Amniotic stem cell (primary cell): ENCODE measurements at regions not wholly inside any gene's neighbourhood (a gene's known extent, or its start where the extent isn't known, plus 50 kb on each side); places are given as distances from the start of the nearest gene placed in this dataset.
"Not testable (repeated sequence)": the region's sequence is repeated elsewhere in the genome, so short reads cannot be mapped to it uniquely, and the experiment has no call there.

Experiments used
- DNase-seq: peaks from one replicate; lab custom pipeline; 2025; lab: John Stamatoyannopoulos, UW

DNA sequence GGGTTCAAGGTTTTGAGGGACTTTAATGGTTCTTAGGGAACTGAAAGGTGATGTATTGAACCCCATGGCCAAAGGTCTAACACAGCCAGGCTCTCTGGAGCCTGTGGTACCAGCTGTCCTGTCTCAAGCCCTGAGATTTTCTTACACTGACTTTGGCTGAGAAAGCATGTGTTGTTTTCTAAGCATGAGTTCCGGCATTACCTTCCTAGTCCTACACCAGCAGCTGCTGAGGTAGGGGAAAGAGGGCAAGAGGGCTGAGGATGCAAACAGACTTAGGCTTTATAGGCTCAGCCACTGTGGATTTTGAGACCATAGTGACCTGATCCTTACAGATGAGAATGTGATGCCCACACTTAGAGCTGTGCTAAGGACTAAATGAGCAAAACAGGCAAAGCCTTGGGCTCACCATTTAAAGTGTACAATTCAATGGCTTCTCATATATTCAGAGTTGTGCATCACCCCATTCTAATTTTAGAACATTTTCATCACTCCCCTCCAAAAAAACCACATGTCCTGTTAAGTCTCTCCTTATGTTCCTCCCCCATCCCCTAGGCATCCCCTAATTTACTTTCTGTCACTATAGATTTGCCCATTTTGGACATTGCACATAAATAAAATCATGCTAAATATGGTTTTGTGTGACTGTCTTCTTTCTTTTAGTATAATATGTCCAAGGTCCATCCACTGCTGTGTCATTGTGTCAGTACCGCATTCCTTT, 99.7 kb upstream of the OTOS start:
- no peak for DNase-seq

DNA sequence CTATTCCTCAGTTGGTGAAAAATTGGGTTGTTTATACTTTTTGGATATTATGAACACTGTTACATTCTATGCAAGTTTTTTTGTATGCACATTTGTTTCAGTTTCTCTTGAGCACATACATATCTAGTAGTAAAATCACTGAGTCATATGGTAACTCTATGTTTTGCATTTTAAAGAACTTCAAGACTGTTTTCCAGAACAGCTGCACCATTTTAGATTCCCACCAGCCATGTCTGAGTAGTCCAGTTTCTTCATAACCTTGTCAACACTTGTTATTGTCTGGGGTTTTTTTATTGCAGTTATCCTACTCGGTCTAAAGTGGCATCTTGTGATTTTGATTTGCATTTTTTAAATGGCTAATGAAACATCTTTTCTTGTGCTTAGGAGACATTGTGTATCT, 100.3 kb upstream of the OTOS start:
- DNase-seq, result no peak

DNA sequence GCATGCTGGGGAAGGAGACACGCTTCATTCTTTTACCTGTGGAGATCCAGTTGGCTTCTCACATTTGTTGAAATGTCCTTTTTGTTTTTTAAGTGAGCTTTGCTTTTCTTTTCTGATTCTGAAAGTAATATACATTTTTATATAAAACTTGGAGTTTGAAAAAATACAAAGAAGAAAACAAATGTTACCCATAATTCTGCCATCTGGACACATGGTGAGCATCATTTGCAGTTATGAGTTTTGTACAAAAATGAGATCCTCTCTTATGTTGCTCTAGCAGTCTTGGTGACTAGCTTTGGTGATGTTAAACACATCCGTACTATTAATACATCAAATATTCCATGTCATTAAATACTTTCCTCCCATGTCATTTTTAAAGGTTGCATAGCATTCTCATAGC, 101.1 kb upstream of the OTOS start:
- no peak for DNase-seq

DNA sequence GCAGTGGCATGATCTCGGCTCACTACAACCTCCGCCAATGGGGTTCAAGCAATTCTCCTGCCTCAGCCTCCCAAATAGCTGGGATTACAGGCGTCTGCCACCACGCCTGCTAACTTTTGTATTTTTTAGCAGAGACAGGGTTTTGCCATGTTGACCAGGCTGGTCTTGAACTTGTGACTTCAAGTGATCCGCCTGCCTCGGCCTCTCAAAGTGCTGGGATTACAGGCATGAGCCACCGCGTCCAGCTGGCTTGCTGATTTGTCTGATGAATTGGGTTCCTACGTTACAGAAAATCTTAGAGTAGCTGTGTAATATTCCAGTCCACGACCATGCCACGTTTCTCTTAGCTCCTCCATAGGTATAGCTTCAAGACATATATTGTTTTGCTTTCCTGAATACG, 102.6 kb upstream of the OTOS start:
- not testable (repeated sequence) for DNase-seq

DNA sequence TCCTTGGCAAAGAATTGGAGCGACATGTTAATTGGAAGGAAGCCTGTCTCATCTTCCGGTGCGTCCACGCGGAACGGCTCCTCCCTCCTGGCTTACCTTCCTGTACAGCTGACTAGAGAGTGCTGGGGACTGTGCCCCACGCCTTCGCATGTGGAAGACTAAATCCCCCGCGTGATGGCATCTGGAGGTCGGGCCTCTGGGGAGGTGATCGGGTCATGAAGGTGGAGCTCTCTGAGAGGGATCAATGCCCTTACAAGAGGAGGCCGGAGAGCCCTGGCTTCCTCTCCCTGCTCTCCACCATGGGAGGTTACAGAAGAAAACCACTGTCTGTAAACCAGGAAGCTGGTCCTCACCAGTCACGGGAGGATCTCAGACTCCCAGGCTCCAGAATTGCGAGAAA, 104.1 kb upstream of the OTOS start:
- no peak for DNase-seq

DNA sequence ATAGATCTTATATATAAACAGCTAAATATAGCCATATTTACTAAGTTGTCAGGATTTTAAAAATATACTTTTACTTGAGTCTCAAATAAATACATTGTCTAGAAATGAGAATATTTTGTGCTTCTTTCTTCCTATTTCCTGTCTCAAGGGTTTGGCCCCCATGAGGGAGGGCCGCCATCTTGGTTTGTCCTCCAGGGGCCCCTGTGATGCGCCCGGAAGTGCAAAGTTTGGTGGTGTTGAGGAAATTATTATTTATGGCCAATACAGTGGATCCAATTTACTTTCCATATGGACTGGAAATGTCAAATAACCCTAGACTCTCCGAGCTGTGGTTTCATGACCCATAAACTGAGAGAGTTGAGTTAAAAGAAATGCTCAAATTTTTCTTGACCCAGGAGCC, 104.7 kb upstream of the OTOS start:
- DNase-seq, result no peak

DNA sequence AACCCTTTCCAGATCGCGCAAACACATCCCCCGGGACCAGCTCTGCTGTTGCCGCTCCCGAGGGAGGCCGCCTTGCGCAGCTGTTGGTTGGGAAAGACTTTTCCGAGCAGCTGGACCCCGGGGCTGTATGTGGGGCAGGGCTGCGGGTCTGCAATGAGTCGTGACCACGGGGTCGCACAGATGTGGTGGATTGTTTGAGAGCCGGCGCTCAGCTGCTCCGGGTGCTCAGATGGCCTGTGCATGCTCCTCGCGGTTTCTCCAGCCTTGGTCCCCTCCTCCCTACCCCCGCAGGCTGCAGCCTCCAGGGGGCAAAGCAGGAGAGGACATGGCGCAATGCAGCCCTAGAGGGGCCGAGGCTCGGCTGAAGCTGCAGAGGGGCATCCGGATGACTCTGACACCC, 105.2 kb upstream of the OTOS start:
- no peak for DNase-seq

DNA sequence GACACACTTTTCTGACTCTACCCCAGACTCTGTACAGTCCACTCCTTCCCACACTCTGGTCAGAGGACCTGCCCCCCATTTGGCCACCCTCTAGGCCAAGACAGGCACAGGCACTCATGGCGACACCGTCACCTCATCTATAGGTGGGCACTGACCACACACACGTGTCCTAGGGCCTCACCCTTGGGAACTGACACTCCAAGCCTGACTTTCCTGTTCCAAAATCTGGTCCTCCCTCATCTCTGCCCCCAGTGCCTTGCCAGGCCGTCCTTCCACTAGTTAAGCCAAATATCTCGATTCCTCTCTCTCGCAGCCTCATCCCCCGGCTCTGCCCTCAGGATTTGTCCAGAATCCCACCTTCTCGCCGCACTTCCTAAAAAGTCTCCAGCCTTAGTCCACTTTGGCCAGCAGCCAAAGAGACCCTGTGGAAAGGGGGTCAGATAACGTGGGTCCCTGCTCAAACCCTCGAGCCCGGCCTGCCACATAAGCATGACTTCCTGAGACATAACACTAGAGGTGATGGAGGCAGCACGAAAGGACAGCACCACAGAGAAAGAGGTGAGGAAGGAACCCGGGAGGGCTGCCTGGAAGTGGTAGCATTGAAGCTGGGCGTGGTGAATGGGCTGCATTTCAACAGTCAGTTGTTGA, 105.8 kb upstream of the OTOS start:
- no peak for DNase-seq

DNA sequence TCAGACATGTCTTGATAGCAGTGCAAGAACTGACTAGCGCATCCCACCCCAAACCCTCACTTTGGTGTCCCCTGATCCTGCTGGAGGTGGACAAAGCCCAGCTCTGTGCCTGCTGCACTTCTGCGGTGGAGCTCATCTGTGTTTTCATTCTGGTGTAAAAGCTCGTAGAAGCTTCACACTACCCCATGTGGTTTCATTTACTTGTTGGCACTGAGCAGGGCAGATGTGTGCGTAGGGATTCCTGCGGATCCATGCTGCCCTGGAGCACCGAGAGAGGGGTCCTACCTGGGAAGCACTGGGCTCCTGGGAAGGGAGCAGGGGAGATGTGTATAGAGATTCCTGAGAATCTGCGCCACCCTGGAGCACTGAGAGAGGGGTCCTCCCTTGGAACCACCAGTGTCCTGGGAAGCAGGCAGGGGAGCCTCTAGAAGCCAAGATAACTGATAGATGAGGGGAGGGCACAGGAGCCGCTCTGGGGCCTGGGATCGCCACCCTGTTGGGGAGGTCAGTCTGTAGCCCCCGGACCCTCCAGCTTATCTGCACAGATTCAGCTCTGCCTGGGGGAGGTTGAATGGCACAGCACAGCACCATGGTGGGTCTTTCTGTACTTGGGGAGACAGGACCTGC, 106.9 kb upstream of the OTOS start:
- DNase-seq, result no peak

DNA sequence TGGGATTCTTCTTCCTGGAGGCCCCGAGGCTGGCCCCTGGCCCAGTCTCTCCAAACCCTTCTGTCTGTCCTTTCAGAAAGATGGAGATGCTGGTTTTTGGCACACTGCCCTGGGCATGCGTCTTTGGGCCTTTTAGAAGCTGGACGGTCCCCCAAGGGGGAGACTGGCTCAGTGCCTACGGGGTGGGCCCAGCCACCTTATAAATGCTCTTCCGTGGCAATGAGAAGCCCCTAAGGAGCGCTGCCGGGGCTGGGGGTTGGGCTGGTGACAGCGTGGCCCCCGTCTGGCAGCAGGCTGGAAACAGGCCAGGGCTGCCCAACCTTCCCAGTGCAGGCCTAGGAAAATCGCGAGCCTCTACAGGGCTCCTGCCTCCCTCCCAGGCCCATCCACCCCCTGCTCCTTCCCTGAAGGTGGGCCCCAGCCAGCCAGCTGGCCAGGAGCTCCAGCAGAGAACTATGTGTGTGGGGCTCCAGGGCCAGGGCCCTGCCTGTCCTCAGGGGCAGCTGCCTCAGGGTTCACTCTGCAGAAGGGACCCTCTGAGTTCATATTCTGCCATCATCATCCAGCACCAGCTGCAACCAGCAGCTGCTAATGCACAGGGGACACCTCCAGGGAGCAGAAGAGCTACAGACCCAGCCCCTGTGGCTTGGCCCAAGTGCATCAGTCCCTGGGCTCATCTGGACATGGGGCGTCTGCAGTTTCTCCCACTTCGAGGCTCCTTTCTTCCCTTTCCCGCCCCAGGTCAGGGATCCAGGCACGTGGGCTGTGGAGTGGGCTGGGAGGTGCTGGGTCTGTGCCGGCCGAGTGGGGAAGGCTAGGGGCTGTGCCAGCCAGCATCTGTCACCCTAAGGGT, 107.6 kb upstream of the OTOS start:
- DNase-seq, result no peak

DNA sequence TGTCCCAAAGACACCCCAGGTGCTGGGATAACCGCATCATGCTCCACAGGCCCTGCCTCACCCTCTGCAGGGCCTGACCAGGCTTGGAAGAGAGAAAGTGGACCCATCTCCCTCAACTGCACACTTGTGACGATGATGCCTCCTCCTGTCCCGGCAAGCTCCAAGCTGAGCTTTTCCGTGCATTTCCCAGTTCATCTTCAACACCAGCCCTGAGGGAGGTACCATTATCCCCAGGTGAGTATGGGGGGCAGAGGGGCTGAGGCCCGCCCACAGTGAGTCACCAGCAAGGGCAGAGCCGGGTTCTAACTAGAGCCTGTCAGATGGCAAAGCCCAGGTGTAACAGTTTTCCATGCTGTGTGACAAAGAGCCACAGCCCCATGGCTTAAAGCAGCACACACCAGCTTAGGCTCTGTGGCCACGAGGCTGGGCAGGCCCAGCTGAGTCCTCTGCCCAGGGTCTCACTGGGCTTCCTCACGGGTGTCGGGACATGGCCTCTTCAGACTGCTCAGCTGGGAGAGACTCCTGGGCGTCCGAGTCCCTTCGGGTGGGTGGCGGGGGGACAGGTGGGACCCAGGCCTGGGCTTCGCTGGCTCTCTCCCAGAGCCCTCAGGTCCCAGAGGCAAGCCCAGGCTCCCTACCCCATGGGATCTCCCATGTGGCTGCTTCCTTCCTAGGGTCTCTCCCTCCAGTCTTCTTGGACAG, 108.4 kb upstream of the OTOS start:
- DNase-seq, result no peak

DNA sequence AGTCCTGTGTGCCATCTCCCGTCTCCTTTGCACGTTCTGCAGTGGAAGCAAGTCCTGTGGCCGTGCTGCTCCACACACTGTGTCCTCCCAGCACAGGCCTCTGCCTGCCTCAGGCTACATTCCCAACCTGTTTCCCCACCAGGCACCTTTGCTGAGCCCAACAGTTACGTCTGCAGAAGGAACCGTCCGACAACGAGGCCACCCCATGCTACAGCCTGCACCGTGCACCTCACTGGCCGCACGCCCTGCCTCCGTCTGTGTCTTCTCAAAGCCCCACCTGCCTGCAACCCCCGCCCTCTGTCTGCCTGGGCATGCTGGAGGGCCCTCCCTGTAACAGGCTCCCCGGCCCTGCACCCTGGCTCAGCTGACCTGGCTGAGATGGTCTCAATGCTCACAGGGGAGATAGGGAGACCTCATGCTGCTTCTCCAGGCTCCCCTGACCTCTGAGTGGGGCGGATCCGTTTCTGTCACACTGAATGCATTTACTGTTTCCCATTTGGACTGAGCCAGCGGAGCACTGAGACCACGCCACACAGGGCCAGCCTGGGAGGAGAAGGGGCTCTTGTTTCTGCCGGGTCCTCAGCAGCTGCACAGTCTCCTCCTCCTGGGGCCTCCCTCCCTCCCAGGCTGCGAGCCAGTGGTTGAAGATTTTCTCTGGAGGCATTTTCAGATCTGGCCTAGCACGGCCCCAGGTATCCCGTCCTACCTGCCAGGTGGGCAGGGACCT, 109.1 kb upstream of the OTOS start:
- DNase-seq, result no peak

DNA sequence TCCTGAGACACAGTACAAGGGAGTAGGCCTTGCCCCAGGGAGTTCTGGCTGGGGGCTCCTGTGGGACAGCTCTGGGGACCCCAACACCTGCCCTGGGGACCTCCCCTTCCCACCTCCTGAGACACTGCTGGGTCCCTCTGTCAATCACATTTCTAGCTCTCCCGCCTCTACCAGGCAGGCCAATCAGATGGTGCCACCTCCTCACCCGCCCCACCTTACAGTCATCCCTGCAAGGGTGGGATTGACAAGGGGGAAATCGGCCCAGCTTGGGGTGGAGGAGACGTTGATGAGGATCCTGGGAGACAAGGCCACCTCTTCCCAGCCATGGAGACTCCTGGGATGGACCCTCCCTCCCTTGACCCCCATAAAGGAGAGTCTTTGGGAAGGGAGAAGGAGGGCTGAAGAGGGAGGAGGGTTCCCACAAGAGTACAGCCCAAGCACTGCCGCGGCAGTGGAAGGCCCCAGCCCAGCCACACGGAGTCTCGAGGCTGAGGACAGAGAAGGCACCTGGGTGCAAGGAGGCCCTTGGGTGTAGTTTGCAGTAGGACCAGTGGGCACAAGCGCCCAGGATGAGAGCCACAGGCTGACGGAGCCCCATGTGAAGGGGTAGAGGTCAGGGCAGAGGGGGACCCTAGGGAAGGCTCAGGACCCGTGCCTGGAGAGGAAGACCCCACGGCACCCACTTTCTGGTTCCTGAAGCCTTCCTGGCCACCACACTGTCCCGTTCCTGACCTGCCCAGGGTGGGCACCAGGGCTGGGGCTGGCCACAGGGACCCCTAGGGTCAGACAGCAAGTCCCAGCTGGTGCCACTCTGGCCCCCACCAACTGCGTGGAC, 109.9 kb upstream of the OTOS start:
- no peak for DNase-seq

DNA sequence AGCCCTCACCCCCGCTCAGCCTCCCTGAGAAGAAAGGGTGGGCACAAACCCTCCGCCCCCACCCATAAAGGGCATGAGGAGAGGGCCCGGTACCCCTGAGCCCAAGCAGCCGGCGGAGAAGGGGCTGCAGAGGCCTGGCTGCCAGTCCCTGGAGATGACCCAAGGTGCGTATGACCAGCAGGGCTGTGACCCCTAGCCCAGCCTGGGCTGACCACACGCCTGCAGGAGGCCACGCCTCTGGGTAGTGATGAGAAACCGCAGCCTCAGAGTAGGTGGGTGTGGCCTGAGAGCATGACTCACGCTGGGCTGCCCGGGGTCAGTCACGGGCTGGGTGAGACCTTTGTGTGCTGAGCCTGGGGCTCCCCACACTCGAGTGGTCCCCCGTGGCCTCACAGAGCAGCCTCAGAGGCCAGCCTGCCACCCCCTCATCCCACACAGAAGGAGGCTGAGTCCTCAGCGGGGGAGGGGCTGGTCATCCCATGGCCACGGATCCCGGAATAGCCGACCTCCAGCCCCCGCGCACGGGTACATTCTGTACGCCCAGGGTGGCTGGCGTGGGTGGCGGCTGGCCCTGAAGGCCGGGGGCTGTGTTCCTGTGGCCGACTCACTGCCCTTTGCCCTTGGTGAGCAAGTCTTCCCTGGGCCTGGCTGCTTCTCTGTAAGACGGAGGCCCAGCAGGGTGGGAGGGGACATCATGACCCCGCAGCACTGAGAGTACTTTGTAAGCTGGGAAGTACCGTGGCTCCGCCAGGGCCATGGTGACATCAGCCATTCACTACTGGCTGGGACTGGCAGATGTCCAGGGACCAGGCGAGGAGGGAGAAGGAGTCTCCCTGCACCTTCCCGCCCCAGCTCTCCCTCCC, 110.8 kb upstream of the OTOS start:
- peak; percentile 76 for DNase-seq

DNA sequence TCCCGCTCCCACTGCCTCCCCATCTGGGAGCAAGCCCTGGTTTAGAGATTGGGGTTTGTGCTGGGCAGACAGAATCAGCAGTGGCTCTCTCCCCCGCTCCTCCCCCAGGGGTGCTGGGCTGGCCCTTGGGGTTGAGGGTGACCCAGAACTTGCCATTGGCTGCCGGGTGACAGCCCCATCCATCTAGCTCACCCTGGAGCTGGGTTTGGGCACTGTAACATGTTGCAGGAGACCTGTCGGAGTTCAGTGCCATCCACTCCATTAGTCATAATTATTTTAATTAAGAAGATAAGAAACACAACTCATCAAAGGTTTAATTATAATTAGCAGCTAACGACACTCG, 111.4 kb upstream of the OTOS start:
- no peak for DNase-seq

DNA sequence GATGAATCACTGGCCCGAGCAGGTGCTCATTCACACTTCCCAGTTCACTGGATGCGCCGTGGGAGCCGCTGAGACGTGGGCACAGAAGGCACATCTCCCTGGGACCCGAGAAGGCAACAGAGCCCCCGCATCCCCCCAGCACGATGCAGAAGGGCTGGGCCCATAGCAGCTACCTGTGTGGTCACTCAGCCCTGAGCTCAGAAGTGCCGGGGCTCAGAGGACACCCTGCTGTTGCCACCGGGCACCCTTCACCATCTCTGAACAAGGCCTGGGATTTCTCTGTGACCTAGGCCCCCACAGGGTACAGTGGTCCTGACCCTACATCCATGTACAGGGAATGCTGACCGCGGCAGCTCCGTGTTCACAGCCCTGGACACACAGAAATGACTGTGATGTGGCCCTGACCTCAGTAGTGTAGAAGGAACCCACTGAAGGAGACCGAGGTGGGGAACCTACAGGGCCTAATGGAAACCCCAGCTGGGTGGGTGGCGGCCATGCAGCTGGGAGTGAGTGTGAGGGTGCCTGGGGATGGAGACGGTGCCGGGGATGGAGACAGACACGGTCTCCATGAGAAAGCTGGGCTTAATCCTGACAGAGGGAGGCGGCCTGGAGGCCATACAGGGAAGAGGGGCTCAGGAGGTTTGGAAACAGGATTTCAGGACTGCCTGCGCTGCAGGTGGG, 111.9 kb upstream of the OTOS start:
- DNase-seq, result no peak

DNA sequence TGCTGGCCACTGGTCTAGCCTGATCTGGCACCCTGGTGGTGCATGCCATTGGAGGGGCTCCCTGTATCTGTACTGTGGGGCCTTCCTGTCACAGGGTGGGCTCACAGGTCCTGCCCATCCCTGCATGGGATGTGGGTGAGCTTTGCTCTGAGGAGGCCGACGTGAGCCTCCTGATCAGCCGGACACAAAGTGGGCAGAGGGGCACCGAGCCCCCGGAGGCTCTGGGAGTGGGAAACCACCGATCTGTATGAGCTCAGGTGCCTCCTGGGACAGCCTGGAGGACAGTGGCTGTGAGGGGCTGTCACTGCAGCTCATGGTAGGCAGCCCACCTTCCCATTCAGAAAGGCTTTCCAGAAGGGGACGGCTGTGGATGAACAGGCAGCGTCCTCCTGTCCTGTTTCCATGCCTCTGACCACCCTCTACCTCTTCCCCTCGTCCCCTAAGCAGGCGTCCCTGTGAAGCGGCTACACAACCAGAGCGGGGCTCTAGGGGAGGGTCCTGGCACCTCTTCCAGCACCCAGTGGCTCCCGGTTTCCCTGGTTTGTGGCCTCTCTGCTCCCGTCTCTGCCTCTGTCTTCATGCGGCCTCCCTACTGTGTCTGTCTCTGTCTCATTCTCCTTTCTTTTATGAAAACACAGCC, 112.5 kb upstream of the OTOS start:
- DNase-seq, result no peak

DNA sequence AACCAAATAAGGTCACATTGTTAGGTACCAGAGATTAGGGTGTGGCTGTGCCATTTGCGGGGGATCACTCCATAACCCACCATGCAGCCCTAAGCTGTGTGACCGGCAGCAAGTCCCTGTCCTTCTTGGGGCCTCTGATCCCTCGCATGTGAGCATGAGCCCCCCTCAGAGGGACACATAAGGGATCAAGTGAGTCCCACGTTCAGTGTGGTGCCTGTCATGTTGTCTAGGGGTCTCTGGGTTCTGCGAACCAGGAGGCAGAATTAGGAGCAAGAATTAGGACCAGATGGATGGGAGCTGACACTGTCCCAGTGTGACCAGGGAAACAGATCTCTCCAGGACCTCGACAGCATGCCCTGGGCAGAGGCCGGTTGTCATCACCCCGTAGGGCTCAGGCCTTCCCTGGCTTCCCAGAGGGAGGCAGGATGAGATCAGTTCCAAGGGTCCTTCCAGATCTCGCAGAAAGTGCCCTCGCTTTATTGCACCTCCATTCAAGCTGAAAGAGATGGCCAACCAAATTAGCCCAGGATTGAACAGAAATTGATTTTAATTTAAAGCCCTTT, 113.2 kb upstream of the OTOS start:
- DNase-seq, result no peak
